ENCODE measurements at regions not wholly inside any gene's neighbourhood (a gene's known extent, or its start where the extent isn't known, plus 50 kb on each side); places are given as distances from the start of the nearest gene placed in this dataset.

- Histone ChIP-seq H3K36me3 (replicated peaks in 1 of 2; ENCODE audit: control extremely low read depth in 1 of 2, control insufficient read depth in 1 of 2, extremely low read depth in 1 of 2, insufficient read depth in 2 of 2, low read length in 1 of 2) (no peaks in the 10 kb centered on the region), H3K4me2 (replicated peaks; ENCODE audit: low read depth, low read length, poor library complexity, severe bottlenecking) (no peak overlapping the region), H3K9ac (ENCODE audit: low read length) (no peak overlapping the region), H3K4me3 (ENCODE audit: control extremely low read depth in 1 of 5, extremely low read depth in 1 of 5, insufficient read depth in 1 of 5, low read depth in 2 of 5, low read length in 4 of 5) (no peak overlapping the region), H3K4me1 (ENCODE audit: control insufficient read depth in 2 of 2, insufficient read depth in 2 of 2, low read length in 2 of 2) (no peaks in the 10 kb centered on the region), H3K79me2 (ENCODE audit: control insufficient read depth, insufficient read depth, low read length) (no peaks in the 10 kb centered on the region), H2AFZ (ENCODE audit: insufficient read depth, low read depth, low read length, poor library complexity, severe bottlenecking) (no peak overlapping the region), H3K27ac (ENCODE audit: low read length in 2 of 2) (no peak overlapping the region), H3K9me3 (ENCODE audit: control extremely low read depth in 1 of 3, control insufficient read depth in 2 of 3, insufficient read depth in 1 of 3, low read length in 2 of 3) (peaks cover 0 to 1% (median 0%) of the 10 kb centered on the region in 3 donors), H4K20me1 (ENCODE audit: control insufficient read depth, insufficient read depth, low read length, poor library complexity, severe bottlenecking) (no peaks in the 10 kb centered on the region), H3K27me3 (replicated peaks in 1 of 4; ENCODE audit: control extremely low read depth in 1 of 4, control insufficient read depth in 3 of 4, insufficient read depth in 4 of 4, low read length in 3 of 4) (no peaks in the 10 kb centered on the region)
- POLR2A ChIA-PET = no interaction called here
- DNase-seq = no peak
- no peak for ATAC-seq (ENCODE audit: low read depth)
- H3K4me1 Mint-ChIP-seq = no peaks in the 10 kb centered on the region
- intact Hi-C loops (cut with micrococcal nuclease) = no loop called here
- WGBS (ENCODE audit: insufficient coverage) = 94% methylated on average over 30 of the region's 42 CpGs
- CTCF ChIA-PET = interaction anchor here (0.8 kb wide), 1 partner anchor 10 kb away, joined by 3 read pairs; no protein-coding TSS in a partner anchor
- H3K27ac Mint-ChIP-seq = no peak overlapping the region
- peaks cover 3% of the 10 kb centered on the region for H3K27me3 Mint-ChIP-seq
- H3K9me3 Mint-ChIP-seq (ENCODE audit: insufficient read depth) = no peaks in the 10 kb centered on the region
- TF ChIP-seq CTCF (IDR thresholded peaks at IDR 0.05) = no peak
- TF ChIP-seq EZH2 (IDR thresholded peaks at IDR 0.05; ENCODE audit: borderline replicate concordance, insufficient read depth, low read depth, low read length, poor library complexity, severe bottlenecking) = no peak
- no peak overlapping the region for H3K4me3 Mint-ChIP-seq
Measured at GRCh38 chr10:3287572-3288445, 115.2 kb upstream of the PITRM1 start.

- Histone ChIP-seq H3K9ac (ENCODE audit: low read length) (no peak overlapping the region), H3K4me1 (ENCODE audit: control insufficient read depth in 2 of 2, insufficient read depth in 2 of 2, low read length in 2 of 2) (no peaks in the 10 kb centered on the region), H3K27me3 (replicated peaks in 1 of 4; ENCODE audit: control extremely low read depth in 1 of 4, control insufficient read depth in 3 of 4, insufficient read depth in 4 of 4, low read length in 3 of 4) (no peaks in the 10 kb centered on the region), H3K79me2 (ENCODE audit: control insufficient read depth, insufficient read depth, low read length) (no peaks in the 10 kb centered on the region), H3K27ac (ENCODE audit: low read length in 2 of 2) (no peak overlapping the region), H3K4me2 (replicated peaks; ENCODE audit: low read depth, low read length, poor library complexity, severe bottlenecking) (no peak overlapping the region), H3K9me3 (ENCODE audit: control extremely low read depth in 1 of 3, control insufficient read depth in 2 of 3, insufficient read depth in 1 of 3, low read length in 2 of 3) (peaks cover 0 to 1% (median 0%) of the 10 kb centered on the region in 3 donors), H3K36me3 (replicated peaks in 1 of 2; ENCODE audit: control extremely low read depth in 1 of 2, control insufficient read depth in 1 of 2, extremely low read depth in 1 of 2, insufficient read depth in 2 of 2, low read length in 1 of 2) (no peaks in the 10 kb centered on the region), H3K4me3 (ENCODE audit: control extremely low read depth in 1 of 5, extremely low read depth in 1 of 5, insufficient read depth in 1 of 5, low read depth in 2 of 5, low read length in 4 of 5) (no peak overlapping the region), H4K20me1 (ENCODE audit: control insufficient read depth, insufficient read depth, low read length, poor library complexity, severe bottlenecking) (no peaks in the 10 kb centered on the region), H2AFZ (ENCODE audit: insufficient read depth, low read depth, low read length, poor library complexity, severe bottlenecking) (no peak overlapping the region)
- CTCF ChIA-PET = no interaction called here
- no peak overlapping the region for H3K27ac Mint-ChIP-seq
- intact Hi-C loops (cut with micrococcal nuclease) = no loop called here
- H3K4me1 Mint-ChIP-seq = no peaks in the 10 kb centered on the region
- WGBS (ENCODE audit: insufficient coverage) = no CpG with 5 or more reads among the region's 1 CpG
- ATAC-seq (ENCODE audit: low read depth) (no peak), DNase-seq (no peak)
- POLR2A ChIA-PET = no interaction called here
- no peaks in the 10 kb centered on the region for H3K9me3 Mint-ChIP-seq (ENCODE audit: insufficient read depth)
- peaks cover 3% of the 10 kb centered on the region for H3K27me3 Mint-ChIP-seq
- TF ChIP-seq CTCF (IDR thresholded peaks at IDR 0.05) = no peak
- TF ChIP-seq EZH2 (IDR thresholded peaks at IDR 0.05; ENCODE audit: borderline replicate concordance, insufficient read depth, low read depth, low read length, poor library complexity, severe bottlenecking) = no peak
- H3K4me3 Mint-ChIP-seq = no peak overlapping the region
Measured at GRCh38 chr10:3282674-3283017, 110.1 kb upstream of the PITRM1 start.

Measured in B cell (primary cell).